Endothelial cell of umbilical vein (primary cell): ENCODE measurements at regions not wholly inside any gene's neighbourhood (a gene's known extent, or its start where the extent isn't known, plus 50 kb on each side); places are given as distances from the start of the nearest gene placed in this dataset.
"Not testable (repeated sequence)": the region's sequence is repeated elsewhere in the genome, so short reads cannot be mapped to it uniquely, and the experiment has no call there.

ENCODE experiments used
- BruUV-seq: library from RNA; stranded (reverse); fragments of 400-500 nt; replicated peaks from 2 replicates; lab custom pipeline; 2021; lab: Mats Ljungman, UMichigan
- CTCF ChIA-PET: fragments of 300-600, 350-600 bp; sonication (Branson Sonifier 250); formaldehyde crosslinking; loops from one replicate; lab custom pipeline; 2021; ENCODE audit warnings: antibody characterized with exemption, inconsistent platforms; lab: Charles Lee
- POLR2A ChIA-PET: fragments of 300-600, 350-600 bp; sonication (Branson Sonifier 250); formaldehyde crosslinking; loops from one replicate; lab custom pipeline; 2021; ENCODE audit warnings: antibody characterized with exemption, inconsistent platforms; lab: Charles Lee
- DNase-seq: peaks from one replicate; pipeline ENCODE4 v3.0.0-alpha.2; 2011; ENCODE audit warnings: low read depth, low spot score
- FAIRE-seq: peaks from 2 replicates; lab custom pipeline; 2011; peaks lifted over from hg19 to GRCh38; lab: Jason Lieb, UNC
- H2AFZ ChIP-seq: 2 replicates; pipeline ENCODE4 v1.6.0; 2012; ENCODE audit warnings: low read depth, low read length, control low read depth, inconsistent platforms
- H3K27ac ChIP-seq: 2 replicates; pipeline ENCODE4 v1.5.1; 2011; ENCODE audit warnings: low read depth, mild to moderate bottlenecking, control low read depth, low read length, moderate library complexity; ENCODE audit not compliant: insufficient read depth
- H3K27me3 ChIP-seq, 2 experiments: 2 replicates each; pipeline versions ENCODE4 v1.6.0 to v1.6.1; 2011; ENCODE audit warnings: low read length in 2 of 2, mixed read lengths in 1 of 2; ENCODE audit not compliant: control insufficient read depth in 2 of 2, insufficient read depth in 2 of 2
- H3K36me3 ChIP-seq, 2 experiments: 2 replicates in 1 of 2; 3 replicates in 1 of 2; pipeline ENCODE4 v1.5.1; 2011; ENCODE audit warnings: low read length in 2 of 2, mild to moderate bottlenecking in 1 of 2, moderate library complexity in 1 of 2; ENCODE audit not compliant: control insufficient read depth in 2 of 2, insufficient read depth in 2 of 2; ENCODE audit errors: extremely low read depth in 1 of 2
- H3K4me1 ChIP-seq: 3 replicates; pipeline ENCODE4 v1.5.1; 2011; ENCODE audit warnings: mild to moderate bottlenecking, low read length; ENCODE audit not compliant: control insufficient read depth, insufficient read depth; ENCODE audit errors: extremely low read depth
- H3K4me2 ChIP-seq: 2 replicates; pipeline ENCODE4 v1.6.1; 2011; ENCODE audit warnings: low read length, control low read depth, mixed read lengths; ENCODE audit not compliant: insufficient read depth
- H3K4me3 ChIP-seq, 3 experiments: fragments of 200-600 bp in 1 of 3; sonication (generic), shearing (Covaris generic) in 1 of 3; replicated peaks in 1 of 3; 2 replicates each; pipeline ENCODE4 v1.5.1; 2011 to 2016; ENCODE audit warnings: control low read depth in 3 of 3, low read length in 3 of 3, mild to moderate bottlenecking in 2 of 3, inconsistent platforms in 1 of 3, low read depth in 1 of 3, moderate library complexity in 1 of 3; ENCODE audit not compliant: insufficient read depth in 1 of 3
- H3K79me2 ChIP-seq: 2 replicates; pipeline ENCODE4 v1.6.0; 2012; ENCODE audit warnings: low read length, inconsistent platforms; ENCODE audit not compliant: control insufficient read depth, insufficient read depth
- H3K9ac ChIP-seq: replicated peaks from 2 replicates; pipeline ENCODE3; 2011; ENCODE audit warnings: low read length, control low read depth; ENCODE audit not compliant: insufficient read depth; ENCODE audit errors: extremely low read depth
- H3K9me1 ChIP-seq: replicated peaks from 3 replicates; pipeline ENCODE4 v1.6.0; 2011; ENCODE audit warnings: mild to moderate bottlenecking, low read length; ENCODE audit not compliant: control insufficient read depth, insufficient read depth; ENCODE audit errors: extremely low read depth
- H3K9me3 ChIP-seq: replicated peaks from 2 replicates; pipeline ENCODE4 v1.5.1; 2012; ENCODE audit warnings: low read length, inconsistent platforms; ENCODE audit not compliant: control insufficient read depth, insufficient read depth
- H4K20me1 ChIP-seq: replicated peaks from 2 replicates; pipeline ENCODE3; 2011; ENCODE audit warnings: mild to moderate bottlenecking, low read length; ENCODE audit not compliant: control insufficient read depth, insufficient read depth; ENCODE audit errors: extremely low read depth
- EZH2 ChIP-seq: IDR thresholded peaks from 2 replicates; pipeline ENCODE4 v1.6.1; 2012; ENCODE audit warnings: borderline replicate concordance, low read depth, mild to moderate bottlenecking, moderate library complexity, low read length, inconsistent platforms; ENCODE audit not compliant: severe bottlenecking
- FOS ChIP-seq: IDR thresholded peaks from 2 replicates; pipeline ENCODE4 v1.6.1; 2011; ENCODE audit warnings: mild to moderate bottlenecking, low read length, moderate library complexity, borderline replicate concordance; ENCODE audit not compliant: insufficient read depth
- GATA2 ChIP-seq: IDR thresholded peaks from 2 replicates; pipeline ENCODE4 v1.7.0; 2011; ENCODE audit warnings: low read depth, mild to moderate bottlenecking, moderate library complexity, mixed read lengths, low read length; ENCODE audit not compliant: insufficient read length, insufficient read depth
- JUN ChIP-seq: IDR thresholded peaks from 2 replicates; pipeline ENCODE4 v1.6.1; 2011; ENCODE audit warnings: borderline replicate concordance, low read depth; ENCODE audit not compliant: insufficient read length, insufficient read depth
- MAX ChIP-seq: IDR thresholded peaks from 2 replicates; pipeline ENCODE4 v1.6.1; 2011; ENCODE audit not compliant: insufficient read depth, insufficient read length
- MYC ChIP-seq: IDR thresholded peaks from one replicate; pipeline ENCODE4 v1.6.1; 2011; ENCODE audit warnings: mild to moderate bottlenecking, low read depth, low read length
- POLR2A ChIP-seq: IDR thresholded peaks from 2 replicates; pipeline ENCODE4 v1.6.1; 2012; ENCODE audit warnings: low read depth, mild to moderate bottlenecking, control low read depth, low read length
- dilution Hi-C: fragments of 300-500 bp; cut with MboI; formaldehyde crosslinking; loops from one replicate; pipeline ENCODE4 v1.15.0; 2019; ENCODE audit warnings: low sequenced_read_pairs; ENCODE audit not compliant: extremely low pct_ligation_motif_present
- intact Hi-C: fragments of 100-400 bp; cut with micrococcal nuclease; formaldehyde crosslinking; loops from one replicate; pipeline ENCODE4 v1.10.0; 2022

- POLR2A ChIA-PET: no interaction called here
Observed at GRCh38 chr6:137387096-137387764, 107.0 kb downstream of the OLIG3 start.

GRCh38 chr6:137383287-137383686 is 110.9 kb downstream of the OLIG3 start:
- H3K9me3 ChIP-seq, dilution Hi-C loops, BruUV-seq, intact Hi-C loops, H3K36me3 ChIP-seq, H3K4me1 ChIP-seq, H3K27me3 ChIP-seq, H3K4me3 ChIP-seq, H3K4me2 ChIP-seq, H3K9me1 ChIP-seq, H3K27ac ChIP-seq, H3K9ac ChIP-seq, DNase-seq, FAIRE-seq, H4K20me1 ChIP-seq, POLR2A ChIA-PET, H2AFZ ChIP-seq, H3K79me2 ChIP-seq: not testable (repeated sequence)
- CTCF ChIA-PET: interaction anchor here (1.2 kb wide), 1 partner anchor 13 kb away, joined by 3 read pairs; no protein-coding TSS in a partner anchor

More at GRCh38 chr6:137387096-137387764, 107.0 kb downstream of the OLIG3 start:
- no peaks in the 10 kb centered on the region for H3K27me3 ChIP-seq
- no peaks in the 10 kb centered on the region for H3K79me2 ChIP-seq
- no peaks in the 10 kb centered on the region for H3K36me3 ChIP-seq
- H3K9me1 ChIP-seq: no peaks in the 10 kb centered on the region
- H3K27ac ChIP-seq: no peak overlapping the region
- FAIRE-seq (no peak), DNase-seq (no peak)
- TF ChIP-seq GATA2 (no peak), MYC (no peak), FOS (no peak), MAX (no peak), POLR2A (no peak), JUN (no peak), EZH2 (no peak)
- CTCF ChIA-PET: no interaction called here
- H3K4me3 ChIP-seq: no peak overlapping the region
- H3K4me1 ChIP-seq: no peaks in the 10 kb centered on the region
- no TSS peak for BruUV-seq
- dilution Hi-C loops: no loop called here
- no peaks in the 10 kb centered on the region for H4K20me1 ChIP-seq
- H3K4me2 ChIP-seq: no peak overlapping the region
- no peak overlapping the region for H3K9ac ChIP-seq
- intact Hi-C loops: no loop called here
- H2AFZ ChIP-seq: no peak overlapping the region
- no peaks in the 10 kb centered on the region for H3K9me3 ChIP-seq
